Testis (tissue), 2 donors: ENCODE measurements at regions not wholly inside any gene's neighbourhood (a gene's known extent, or its start where the extent isn't known, plus 50 kb on each side); places are given as distances from the start of the nearest gene placed in this dataset.
A peak's percentile ranks its signal among the peaks of the same experiment; 100 is the strongest.

ENCODE experiments used
- DNase-seq: peaks from one replicate; pipeline ENCODE4 v3.0.0-alpha.2; 2019
- H3K27ac ChIP-seq, 2 donors: fragments of 200-600 bp; sonication (generic); one replicate each; pipeline ENCODE4 v1.5.1; 2019
- H3K27me3 ChIP-seq: fragments of 200-600 bp; sonication (generic); one replicate; pipeline ENCODE4 v1.5.1; 2019
- H3K36me3 ChIP-seq: fragments of 200-600 bp; sonication (generic); one replicate; pipeline ENCODE4 v1.5.1; 2017; ENCODE audit warnings: low read depth; ENCODE audit errors: missing control alignments
- H3K4me1 ChIP-seq: fragments of 200-600 bp; sonication (generic); one replicate; pipeline ENCODE4 v1.5.1; 2019
- H3K4me3 ChIP-seq, 2 donors: fragments of 200-600 bp; sonication (generic); one replicate each; pipeline ENCODE4 v1.5.1; 2017 to 2019
- H3K9me3 ChIP-seq: fragments of 200-600 bp; sonication (generic); one replicate; pipeline ENCODE4 v1.5.1; 2017
- CTCF ChIP-seq, 3 experiments: fragments of 450-650 bp in 2 of 3; fragments of 200-600 bp in 1 of 3; sonication (generic) in 1 of 3; IDR thresholded peaks; one replicate each; pipeline ENCODE4 v1.5.1; 2016 to 2019; ENCODE audit warnings: antibody characterized with exemption in 3 of 3, mild to moderate bottlenecking in 2 of 3, moderate library complexity in 1 of 3
- POLR2A ChIP-seq: fragments of 450-650 bp; IDR thresholded peaks from one replicate; pipeline ENCODE4 v1.6.1; 2017; ENCODE audit warnings: antibody characterized with exemption, mild to moderate bottlenecking, moderate library complexity
- WGBS, 2 donors: methylation state at CpG; one replicate each; pipeline ENCODE4 v1.1.5; 2018; 5-methylcytosine and 5-hydroxymethylcytosine counted together
- intact Hi-C: fragments of 100-400 bp; cut with DNase I; formaldehyde crosslinking; loops from one replicate; pipeline ENCODE4 v1.15.1; 2023; ENCODE audit warnings: low total_unique reads

- Histone ChIP-seq H3K36me3 (no peaks in the 10 kb centered on the region), H3K9me3 (no peaks in the 10 kb centered on the region), H3K4me1 (peaks cover 9% of the 10 kb centered on the region), H3K4me3 (no peak overlapping the region), H3K27me3 (no peaks in the 10 kb centered on the region), H3K27ac (no peak overlapping the region)
- intact Hi-C loops = no loop called here
- 83 to 86% methylated on average over 14 of the region's 14 CpGs for WGBS, 2 donors
- DNase-seq = no peak
- TF ChIP-seq CTCF (IDR thresholded peaks at IDR 0.05) (no peak), POLR2A (no peak)
These were observed 176.3 kb downstream of the TBXT start for GRCh38 chr6:165991341-165991740.

DNA sequence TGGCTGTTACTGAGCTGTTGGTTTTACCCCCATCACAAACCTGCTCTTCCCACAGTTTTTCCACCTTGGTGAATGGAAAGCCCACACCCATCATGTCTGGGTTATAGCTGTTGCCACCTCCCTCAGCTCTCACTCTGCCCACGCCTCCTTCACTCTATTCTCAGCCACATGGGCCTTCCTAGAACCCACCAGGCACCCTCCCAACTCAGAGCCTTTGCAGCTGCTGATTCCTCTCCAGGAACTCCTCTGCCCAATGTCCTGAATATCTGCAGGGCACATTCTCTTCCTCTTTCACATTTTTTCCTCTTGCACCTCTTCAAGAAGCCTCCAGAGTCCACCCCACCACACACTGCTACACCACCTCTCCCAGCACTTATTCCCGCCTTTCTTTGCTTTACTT is 177.4 kb downstream of the TBXT start:
- no peak for DNase-seq
- Histone ChIP-seq H3K4me1 (peaks cover 9% of the 10 kb centered on the region), H3K4me3 (no peak overlapping the region), H3K27me3 (no peaks in the 10 kb centered on the region), H3K9me3 (no peaks in the 10 kb centered on the region), H3K36me3 (no peaks in the 10 kb centered on the region), H3K27ac (no peak overlapping the region)
- TF ChIP-seq CTCF (IDR thresholded peaks at IDR 0.05) (no peak), POLR2A (no peak)
- intact Hi-C loops = no loop called here
- 78 to 94% methylated on average over 2 of the region's 2 CpGs for WGBS, 2 donors

- no peak for DNase-seq
- H3K27me3 ChIP-seq = no peaks in the 10 kb centered on the region
- no peak overlapping the region for H3K27ac ChIP-seq
- WGBS, 2 donors = 1 to 11% methylated on average over 6 to 40 of the region's 43 CpGs
- peaks cover 9% of the 10 kb centered on the region for H3K4me1 ChIP-seq
- TF ChIP-seq POLR2A (no peak), CTCF (IDR thresholded peaks at IDR 0.05) (no peak)
- no peaks in the 10 kb centered on the region for H3K9me3 ChIP-seq
- H3K4me3 ChIP-seq = peak overlapping the region in 1 of 2 donors; percentile 43
- intact Hi-C loops = no loop called here
- H3K36me3 ChIP-seq = no peaks in the 10 kb centered on the region
These were observed 178.7 kb downstream of the TBXT start for GRCh38 chr6:165988757-165989456.

DNA sequence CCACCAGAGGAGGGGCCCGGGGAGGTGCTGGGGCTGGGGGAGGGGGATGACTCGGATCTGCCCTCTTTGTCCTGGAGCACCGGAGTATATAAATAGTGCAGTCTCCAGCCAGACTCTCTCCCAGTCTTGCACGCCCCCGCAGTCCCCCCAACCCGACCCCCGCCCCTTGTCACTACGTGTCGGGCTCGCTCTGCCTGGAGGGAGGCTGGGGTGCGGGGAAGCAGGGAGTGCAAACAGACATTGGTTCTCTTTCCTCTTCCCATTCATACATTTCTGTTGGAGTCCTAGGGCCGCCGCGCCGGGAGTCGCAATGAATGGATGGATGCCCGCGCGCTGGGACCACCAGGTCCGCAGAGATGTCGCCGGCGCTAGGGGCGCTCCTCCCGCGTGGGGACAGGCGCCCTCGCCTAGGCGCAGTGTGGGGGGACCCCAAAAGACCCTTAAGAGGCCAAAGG is 179.3 kb downstream of the TBXT start:
- H3K27ac ChIP-seq = no peak overlapping the region

More for the DNA sequence above, 179.3 kb downstream of the TBXT start:
- Histone ChIP-seq H3K36me3 (no peaks in the 10 kb centered on the region), H3K27me3 (no peaks in the 10 kb centered on the region), H3K4me1 (peaks cover 9% of the 10 kb centered on the region), H3K9me3 (no peaks in the 10 kb centered on the region), H3K4me3 (peak overlapping the region; percentile 12 to 43)
- intact Hi-C loops = no loop called here
- TF ChIP-seq POLR2A (no peak), CTCF (IDR thresholded peaks at IDR 0.05) (no peak)
- no peak for DNase-seq
- 0% methylated on average over 29 of the region's 29 CpGs; no CpG with 5 or more reads in 1 of the 2 donors for WGBS, 2 donors
